A172 (cell line): ENCODE measurements at regions not wholly inside any gene's neighbourhood (a gene's known extent, or its start where the extent isn't known, plus 50 kb on each side); places are given as distances from the start of the nearest gene placed in this dataset.

Experiments used
- DNase-seq: peaks from one replicate; pipeline ENCODE4 v3.0.0-alpha.2; 2015; ENCODE audit warnings: low spot score

DNA sequence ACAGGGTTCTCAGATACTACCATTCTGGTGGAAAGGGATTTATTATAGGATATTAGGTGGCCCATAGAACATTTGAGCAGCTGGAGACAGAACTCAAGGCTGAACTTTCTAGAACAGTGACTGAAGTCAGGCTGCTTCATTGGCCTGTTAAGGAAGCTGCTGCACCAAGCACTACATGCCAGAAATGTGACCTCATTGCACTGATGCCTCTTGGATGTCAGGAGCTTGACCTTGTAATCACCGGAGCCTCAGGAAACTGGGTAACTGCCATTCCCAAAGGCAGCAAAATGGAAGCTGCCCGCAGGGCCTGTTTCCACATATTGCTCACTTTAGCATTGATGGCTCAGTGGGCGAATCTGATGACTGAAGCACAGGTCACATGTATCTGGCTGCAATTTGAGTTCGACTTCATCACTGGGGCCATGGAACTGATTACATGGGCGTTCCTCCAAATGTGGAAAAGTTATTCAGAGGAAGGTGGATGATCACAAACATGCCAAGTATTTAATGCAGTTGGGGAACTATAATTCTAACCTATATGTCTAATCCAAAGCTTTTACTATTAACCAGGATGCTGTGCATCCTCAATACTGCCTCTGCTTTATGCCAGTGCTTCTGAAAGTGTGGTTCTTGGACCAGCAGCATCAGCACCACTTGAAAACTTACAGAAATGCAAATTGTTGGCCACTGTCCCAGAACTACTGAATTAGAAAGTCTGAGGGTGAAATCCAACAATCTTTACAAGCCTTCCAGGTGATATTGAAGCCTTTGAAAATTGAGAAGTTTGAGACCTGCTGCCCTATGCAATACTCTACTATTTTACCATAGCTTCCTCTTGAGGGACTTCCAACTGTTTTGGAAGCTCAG is 337.2 kb upstream of the NAV3 start:
- DNase-seq: peak; percentile 2

GRCh38 chr12:77492536-77492935 is 338.2 kb upstream of the NAV3 start:
- no peak for DNase-seq

DNA sequence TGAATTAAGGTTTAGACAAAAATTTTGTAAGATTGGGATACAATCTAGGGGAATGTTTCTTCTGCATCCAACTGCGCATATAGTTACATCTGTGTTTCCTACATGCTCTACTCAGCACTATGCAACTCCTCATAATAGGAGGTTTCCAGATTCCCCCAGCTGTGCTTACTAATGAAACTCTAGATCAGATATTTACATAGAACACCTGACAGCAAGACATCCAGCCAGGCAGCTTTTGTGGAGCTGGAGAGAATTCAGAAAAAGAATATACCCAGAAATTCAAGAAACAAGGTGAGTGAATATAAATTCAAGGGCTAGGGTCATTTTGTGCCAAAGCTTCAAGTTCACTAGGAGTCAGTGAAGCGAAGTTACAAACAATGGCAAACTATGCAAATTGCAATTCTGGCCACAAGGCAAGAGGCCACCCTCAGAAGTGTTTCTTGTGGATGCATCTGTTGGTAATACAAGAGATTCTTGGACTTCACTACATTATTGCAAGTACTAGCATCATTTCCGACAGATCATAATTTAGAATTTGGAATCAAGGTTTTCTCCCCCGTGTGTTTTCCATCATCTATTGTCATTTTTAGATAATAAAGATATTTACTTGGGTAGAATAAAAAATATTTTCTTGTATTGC is 341.2 kb upstream of the NAV3 start:
- DNase-seq: no peak

- peak; percentile 8 for DNase-seq
Observed at GRCh38 chr12:77488041-77488620, 342.6 kb upstream of the NAV3 start.

GRCh38 chr12:77486872-77487271 is 343.8 kb upstream of the NAV3 start:
- DNase-seq: no peak

DNA sequence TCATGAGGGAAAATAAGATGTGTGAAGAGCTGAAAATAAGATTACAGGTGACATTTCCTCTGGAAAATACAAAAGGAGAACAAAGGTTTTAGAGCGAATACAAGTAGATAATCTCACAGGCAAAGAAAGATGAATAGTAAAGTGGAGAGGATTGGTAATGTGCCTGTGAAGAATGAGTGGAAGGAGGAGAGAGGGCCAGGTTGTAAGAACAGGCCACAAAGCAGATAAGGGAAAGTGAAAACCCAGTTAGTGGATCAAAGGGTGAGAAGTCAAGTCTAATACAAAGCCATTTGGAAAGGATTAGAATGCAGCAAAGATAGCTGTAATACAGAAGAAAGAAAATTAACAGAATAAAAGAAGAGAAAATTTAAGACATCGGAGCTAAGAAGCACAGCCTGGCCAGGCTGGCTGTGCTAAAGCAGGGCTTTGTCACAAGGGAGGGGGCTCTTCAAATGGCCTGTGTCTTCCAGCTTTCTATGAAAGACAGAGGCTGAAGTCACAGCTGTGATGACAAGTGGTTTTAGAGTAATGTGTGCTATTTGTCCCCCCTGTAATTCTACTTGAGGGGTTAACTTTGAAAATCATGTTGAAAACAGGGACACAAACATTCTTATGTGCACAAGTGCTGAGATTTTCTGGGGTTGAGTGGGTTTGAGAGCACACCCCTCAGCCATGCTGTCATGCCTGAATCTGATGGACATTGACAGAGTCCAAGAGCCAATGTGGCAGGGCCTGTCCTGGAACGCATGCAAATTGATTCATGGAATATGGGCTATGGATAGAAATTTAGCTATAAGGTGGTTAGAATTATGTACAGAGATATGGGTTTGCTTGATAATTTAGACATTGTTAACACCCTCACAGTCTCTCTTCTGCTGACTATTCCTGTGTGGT is 344.5 kb upstream of the NAV3 start:
- DNase-seq: no peak

GRCh38 chr12:77481687-77482086 is 349.0 kb upstream of the NAV3 start:
- no peak for DNase-seq

- DNase-seq: no peak
Observed at GRCh38 chr12:77477907-77478533, 352.7 kb upstream of the NAV3 start.

- DNase-seq: no peak
Observed at GRCh38 chr12:77471801-77472200, 358.9 kb upstream of the NAV3 start.

DNA sequence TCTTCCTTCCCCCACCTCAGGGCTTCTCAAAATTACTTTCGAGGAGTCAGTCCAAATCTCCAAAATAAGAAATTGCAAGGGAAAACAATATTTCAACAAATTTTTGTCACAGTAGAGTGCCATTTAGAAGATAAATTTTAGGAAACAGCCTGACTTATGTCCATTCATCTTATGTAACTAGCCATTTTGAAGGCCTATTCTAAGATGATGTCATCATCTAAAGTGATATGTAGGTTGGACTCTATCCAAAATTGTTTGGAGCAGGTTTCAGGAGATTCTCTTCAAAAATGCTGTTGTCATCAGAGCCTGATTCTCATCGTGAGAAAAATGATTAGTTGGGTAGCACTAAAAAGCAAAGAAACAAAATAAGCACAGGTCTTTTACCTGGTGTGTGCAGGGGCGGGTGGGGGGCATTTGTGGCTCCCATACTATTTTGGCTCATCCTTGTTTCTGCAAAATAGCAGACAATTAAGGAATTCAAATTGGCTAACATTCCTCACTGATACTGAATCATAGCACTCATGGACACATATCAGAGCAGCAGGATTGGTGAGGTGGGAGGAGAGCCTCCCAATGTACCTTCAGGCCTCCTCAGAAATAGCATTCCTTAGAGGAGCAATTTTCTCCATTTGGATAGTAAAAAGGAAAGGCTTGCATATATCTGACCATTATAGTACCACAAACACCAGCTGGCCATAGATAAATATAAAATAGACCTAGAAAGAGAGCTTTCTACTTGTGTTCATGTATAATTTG is 360.9 kb upstream of the NAV3 start:
- no peak for DNase-seq

GRCh38 chr12:77442633-77443032 is 377.3 kb upstream of the E2F7 start:
- DNase-seq: no peak

- no peak for DNase-seq
Observed at GRCh38 chr12:77439749-77440148, 374.4 kb upstream of the E2F7 start.

GRCh38 chr12:77438644-77439043 is 373.3 kb upstream of the E2F7 start:
- no peak for DNase-seq

- DNase-seq: no peak
Observed at GRCh38 chr12:77437206-77437605, 371.8 kb upstream of the E2F7 start.

DNA sequence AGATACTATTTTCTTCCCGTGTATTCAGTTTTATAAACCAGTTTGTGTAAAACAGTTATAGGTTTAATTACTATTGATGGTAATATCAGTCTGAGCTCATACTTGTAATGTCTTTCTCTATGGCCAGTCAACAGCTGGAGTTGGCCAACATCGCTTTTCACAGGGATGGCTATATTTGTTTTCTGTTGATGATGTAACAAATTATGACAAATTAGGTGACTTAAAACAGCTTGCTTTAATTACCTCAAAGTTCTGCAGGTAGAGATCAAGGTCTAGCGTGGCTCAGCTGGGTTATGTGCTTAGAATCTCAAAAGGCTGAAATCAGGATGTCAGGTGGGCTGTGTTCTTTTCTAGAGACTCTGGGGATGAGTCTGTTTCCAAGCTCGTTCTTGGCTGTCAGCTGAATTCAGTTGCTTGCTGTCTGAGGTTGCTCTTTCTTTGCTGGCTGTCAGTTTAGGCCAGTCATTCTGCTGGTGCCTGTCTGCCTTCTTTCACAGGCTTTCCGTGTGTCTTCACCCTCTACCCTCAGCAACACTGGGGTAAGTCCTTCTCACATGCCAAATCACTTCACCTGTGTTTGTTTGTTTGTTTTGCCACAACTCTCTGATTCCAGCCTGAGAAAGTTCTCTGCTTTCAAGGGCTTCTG is 370.2 kb upstream of the E2F7 start:
- no peak for DNase-seq

DNA sequence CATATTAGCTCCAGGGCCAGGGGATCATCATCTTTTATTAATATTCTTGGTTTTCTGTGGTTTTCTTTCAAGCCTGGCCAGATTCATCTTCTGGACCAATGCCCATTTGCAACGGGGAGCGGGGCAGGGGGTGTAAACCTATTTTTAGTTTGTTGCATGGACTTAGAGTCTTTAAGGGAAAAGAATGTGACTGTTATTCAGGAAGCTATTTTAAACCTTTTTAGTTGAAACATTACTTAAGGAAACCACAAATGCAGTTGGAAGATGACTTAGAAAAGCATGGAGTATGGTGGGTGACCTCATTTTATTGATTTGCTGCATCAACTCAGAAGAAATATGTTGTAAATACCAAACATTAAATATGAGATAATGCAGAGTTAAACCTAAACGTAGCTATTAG is 368.4 kb upstream of the E2F7 start:
- no peak for DNase-seq

DNA sequence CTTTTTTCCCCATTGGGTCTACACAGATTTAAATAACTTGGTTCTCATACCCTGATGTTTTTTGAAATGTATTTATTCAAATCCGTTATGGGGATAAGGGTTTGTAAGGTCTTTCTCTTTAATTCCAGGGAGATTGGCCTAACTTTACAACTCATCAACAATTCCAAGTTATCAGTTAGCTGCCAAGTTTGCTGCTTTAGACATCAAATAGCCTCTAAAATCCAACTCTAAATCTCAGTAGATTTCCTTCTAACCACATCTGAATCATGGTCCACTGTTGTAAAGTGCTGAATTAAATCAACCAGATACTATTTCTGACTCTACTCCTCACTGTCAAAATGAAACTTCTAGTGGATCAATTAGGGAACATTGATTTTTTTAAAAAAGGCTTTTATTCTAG is 364.1 kb upstream of the E2F7 start:
- no peak for DNase-seq

GRCh38 chr12:77421152-77421551 is 355.8 kb upstream of the E2F7 start:
- no peak for DNase-seq

DNA sequence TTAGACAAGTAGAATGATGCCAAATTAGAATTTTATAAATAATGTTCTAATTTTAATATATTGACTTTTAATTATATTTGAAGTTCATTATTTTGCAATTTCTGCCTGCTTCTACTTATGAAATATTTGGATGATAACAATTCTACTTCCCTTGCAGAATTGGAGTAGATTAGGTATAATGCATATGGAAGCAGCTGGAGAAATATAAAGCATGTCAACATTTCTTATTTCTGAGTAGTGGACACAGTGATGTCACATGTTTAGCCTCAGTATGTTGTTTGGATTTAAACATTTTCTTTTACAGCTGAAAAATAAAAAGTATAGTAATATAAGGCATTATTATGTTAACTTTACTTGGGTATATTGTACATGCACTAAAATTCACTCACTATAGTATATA is 344.2 kb upstream of the E2F7 start:
- DNase-seq: no peak

DNA sequence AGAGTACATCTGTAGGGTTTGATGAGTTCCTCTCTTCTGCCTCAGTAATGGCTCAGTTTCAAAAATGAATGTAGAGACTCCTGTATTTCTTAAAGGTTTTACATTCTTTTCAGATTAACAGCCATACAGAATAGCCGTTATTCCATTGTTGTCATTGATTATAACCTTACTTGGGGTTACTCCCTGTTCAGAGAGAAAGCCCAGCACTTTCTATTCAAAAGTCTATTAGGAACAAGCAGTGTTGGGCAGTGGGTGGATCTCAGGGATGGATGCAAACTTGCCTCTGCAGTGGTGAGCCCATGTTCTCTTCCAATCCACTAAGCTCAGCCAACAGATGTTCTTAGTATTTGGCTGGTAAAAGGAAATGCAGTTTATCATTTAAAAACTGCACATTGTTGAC is 342.6 kb upstream of the E2F7 start:
- DNase-seq: no peak
